GM18511 (cell line): ENCODE measurements at regions not wholly inside any gene's neighbourhood (a gene's known extent, or its start where the extent isn't known, plus 50 kb on each side); places are given as distances from the start of the nearest gene placed in this dataset.

Source experiments
- ATAC-seq: cut with Tn5 transposase; IDR thresholded peaks from one replicate; pipeline ENCODE4 v1.9.1; 2021; ENCODE audit warnings: mild to moderate bottlenecking, moderate library complexity; ENCODE audit not compliant: unreplicated experiment

GRCh38 chr3:176933704-176934103 is 263.6 kb downstream of the TBL1XR1 start:
- no peak for ATAC-seq

DNA sequence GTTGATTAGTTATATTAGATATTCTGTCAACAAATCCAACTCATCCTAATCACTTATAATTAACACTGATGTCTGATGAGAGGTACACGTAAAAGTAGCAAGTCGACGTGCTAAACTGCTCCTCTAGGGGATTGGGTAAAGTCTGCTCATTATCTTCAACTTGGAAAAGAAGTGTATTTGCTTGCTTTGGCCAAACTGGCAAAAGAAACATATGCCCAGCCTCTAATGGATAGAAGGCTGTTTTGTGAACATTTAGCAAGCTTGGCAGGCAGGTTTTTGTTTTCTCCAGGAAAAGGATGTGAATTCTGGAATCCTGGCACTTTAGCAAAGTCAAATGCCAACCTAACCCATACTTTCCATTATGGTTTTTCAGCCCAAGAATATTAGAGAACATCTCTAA is 264.8 kb downstream of the TBL1XR1 start:
- ATAC-seq, result no peak

GRCh38 chr3:176931991-176932390 is 265.3 kb downstream of the TBL1XR1 start:
- no peak for ATAC-seq

DNA sequence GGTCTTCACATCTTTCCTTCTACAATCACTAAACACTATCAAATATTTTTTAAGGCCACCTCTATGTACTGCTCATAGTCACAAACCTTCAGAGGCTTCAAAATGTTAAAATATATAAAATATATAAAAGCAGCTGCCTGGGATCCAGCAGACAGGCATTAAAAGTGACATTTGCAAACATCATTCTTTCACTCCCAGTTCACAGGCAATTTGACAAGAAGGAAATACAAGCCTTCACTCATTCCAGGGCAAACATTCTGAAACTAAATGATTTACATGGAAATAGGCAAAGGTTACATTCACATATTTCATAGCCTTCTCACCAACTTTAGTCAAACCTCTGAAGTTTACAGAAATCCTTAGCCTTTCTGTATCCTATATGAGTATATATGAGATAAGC is 266.3 kb downstream of the TBL1XR1 start:
- ATAC-seq, result no peak

GRCh38 chr3:176928582-176928931 is 268.7 kb downstream of the TBL1XR1 start:
- ATAC-seq, result no peak

DNA sequence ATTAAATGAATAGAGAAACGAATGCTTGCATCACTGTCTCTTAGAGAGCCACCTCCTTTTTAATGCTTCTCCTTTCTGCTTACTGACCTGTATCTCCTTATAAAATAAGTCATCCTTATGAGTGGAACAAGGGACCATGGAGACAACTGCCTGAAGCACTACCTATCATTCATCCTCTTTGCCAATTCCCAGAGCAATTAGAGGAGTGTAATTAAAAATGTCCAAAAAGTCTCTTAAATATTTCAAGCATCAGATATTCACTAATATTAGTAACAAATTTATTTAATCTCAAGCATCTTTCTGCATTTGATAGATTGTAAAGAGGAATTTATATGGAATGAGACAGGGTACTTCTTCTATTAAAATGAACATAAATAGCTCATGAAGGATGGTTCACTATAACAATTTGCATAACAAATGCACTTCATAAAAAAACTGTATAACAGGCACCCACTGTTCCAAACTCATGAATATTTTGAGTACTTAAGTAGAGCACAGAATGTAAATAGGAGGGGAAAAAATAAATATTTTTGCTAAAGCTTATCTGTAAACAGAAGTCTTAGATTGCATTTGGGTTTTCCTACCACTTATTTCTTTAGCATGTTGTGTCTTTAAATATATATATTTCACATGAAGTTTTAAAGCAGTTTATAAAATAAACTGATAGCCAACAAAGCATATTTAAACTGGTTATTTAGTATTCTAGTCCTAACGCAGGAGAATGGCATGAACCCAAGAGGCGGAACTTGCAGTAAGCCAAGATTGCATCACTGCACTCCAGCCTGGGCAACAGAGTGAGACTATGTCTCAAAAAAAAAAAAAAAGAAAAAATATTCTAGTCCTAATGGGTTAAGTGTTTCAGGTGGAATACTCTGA is 269.3 kb downstream of the TBL1XR1 start:
- ATAC-seq, result no peak

DNA sequence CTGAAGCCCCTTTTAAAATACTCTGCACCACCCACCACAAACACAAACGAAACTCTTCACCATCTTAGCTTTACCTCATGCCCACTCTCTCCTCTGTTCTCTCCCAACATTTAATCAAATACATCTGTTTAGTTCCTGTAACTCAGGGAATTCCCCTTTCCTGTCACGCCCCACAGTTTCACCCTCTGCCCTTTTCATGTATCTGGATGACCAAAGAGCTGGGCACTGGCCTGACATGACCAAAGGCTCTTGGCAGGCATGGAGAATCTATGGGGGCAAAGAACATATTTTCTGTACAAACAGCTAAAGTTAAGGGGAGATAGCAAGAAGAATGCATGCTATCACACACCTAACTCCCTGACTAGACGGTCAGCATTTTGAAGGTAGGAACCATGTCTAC is 270.0 kb downstream of the TBL1XR1 start:
- no peak for ATAC-seq

DNA sequence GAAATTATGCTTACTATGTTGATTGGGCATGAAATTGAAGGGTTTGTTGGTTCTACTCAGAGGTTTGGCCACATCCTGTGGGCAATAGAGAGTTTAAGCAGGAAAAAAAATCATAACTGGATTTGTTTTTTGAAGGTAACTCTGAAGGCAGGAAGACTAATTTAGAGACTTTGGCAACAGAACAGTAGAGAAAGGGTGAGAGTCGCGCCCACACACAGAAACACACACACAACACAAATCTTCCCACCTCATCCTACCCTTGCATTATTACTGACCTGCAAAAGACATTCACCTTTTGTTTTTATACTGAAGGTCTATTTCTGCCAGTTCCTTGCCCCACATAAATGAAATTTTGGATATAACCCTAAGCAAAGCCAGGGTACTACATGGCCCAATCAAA is 270.6 kb downstream of the TBL1XR1 start:
- ATAC-seq, result no peak

DNA sequence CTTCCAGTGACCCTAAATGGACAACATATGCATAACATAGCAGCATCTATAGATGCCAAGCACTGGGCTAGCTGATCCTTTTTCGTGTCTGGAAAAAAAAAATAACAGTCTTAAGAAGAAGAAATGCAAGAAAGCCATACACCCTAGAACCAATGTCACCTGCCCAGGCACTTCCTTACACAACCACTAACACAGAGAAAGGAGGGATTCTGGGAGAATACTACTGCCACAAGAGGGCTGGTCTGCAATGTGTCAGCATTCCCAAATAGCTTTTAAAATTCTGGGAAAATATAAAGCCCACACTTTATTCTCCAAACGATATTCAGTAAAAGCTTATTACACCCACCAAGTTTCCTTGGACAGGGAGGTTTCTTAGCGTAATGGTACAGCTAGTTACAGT is 271.2 kb downstream of the TBL1XR1 start:
- no peak for ATAC-seq

- no peak for ATAC-seq
Measured at GRCh38 chr3:176920766-176921160, 276.5 kb downstream of the TBL1XR1 start.

GRCh38 chr3:176919836-176920765 is 277.2 kb downstream of the TBL1XR1 start:
- ATAC-seq, result no peak

- ATAC-seq, result no peak
Measured at GRCh38 chr3:176916777-176917176, 280.5 kb downstream of the TBL1XR1 start.

- ATAC-seq, result no peak
Measured at GRCh38 chr3:176914764-176915163, 282.5 kb downstream of the TBL1XR1 start.

DNA sequence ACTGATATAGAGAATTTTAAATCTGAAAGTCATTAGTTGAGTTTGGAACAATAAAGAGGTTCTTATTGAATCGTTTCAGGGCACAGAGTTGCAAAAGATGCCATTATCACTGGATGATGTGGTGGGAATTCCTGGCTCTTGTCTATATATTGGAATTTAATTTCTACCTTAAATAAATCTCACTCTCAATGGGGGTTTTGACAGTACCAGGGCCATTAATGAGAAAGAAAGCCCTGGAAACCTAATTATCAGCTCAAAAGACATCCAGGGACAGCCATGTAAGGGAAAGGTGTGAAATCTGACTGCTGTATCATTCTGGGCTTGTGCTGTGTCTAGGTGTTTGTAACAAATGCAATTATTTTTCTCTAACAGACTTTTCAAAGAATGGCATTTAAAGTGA is 285.7 kb downstream of the TBL1XR1 start:
- no peak for ATAC-seq

GRCh38 chr3:176909044-176909443 is 288.2 kb downstream of the TBL1XR1 start:
- ATAC-seq, result no peak

DNA sequence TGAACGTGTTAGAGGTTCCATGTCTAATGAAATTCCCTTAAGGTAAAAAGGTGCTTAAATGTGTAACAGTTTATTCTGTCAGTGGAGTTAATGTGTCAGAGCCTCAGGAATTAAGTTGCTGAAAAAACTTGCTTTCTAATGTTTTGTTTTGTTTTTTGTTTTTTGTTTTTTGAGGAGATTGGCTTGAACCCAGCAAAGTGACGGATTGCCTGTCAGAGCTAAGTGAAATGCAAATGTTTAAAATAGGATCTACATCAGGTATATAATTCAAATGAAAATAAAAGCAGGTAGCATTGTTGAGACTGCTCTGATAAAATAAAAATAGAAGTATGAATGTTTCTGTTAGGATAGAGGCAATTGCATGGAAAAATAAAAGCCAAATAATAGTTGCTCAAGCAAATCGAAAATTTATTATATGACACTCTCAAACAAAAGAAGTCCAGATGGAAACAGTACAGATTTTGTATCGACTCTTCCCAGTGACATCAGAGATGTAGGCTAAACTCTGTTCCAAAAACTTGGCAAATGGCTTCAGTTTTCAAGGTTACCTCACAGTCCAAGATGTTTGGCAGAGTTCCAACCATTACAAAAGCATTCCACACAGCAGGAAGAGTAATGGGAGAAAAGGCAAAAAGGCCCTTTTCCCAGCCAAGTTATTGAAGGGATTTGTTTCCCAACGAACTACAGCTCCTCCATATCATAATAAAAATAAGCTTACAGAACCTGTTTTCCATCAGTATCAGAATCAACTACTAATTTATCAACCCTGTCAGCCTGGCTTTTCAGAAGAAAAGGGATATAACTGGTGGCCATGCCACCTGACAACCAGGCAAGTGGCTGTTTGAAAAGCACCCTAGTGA is 291.0 kb downstream of the TBL1XR1 start:
- no peak for ATAC-seq

GRCh38 chr3:176905331-176905730 is 292.0 kb downstream of the TBL1XR1 start:
- ATAC-seq, result no peak

GRCh38 chr3:176904506-176904905 is 292.8 kb downstream of the TBL1XR1 start:
- no peak for ATAC-seq

- ATAC-seq, result no peak
Measured at GRCh38 chr3:176896640-176897039, 300.6 kb downstream of the TBL1XR1 start.

- no peak for ATAC-seq
Measured at GRCh38 chr3:176896165-176896564, 301.1 kb downstream of the TBL1XR1 start.

- no peak for ATAC-seq
Measured at GRCh38 chr3:176879710-176880109, 317.6 kb downstream of the TBL1XR1 start.
